ENCODE measurements at regions not wholly inside any gene's neighbourhood (a gene's known extent, or its start where the extent isn't known, plus 50 kb on each side); places are given as distances from the start of the nearest gene placed in this dataset.

- no peaks in the 10 kb centered on the region for H3K4me1 ChIP-seq (ENCODE audit: control insufficient read depth, insufficient read depth, low read length)
- DNase-seq (ENCODE audit: low read depth, low spot score) (no peak), ATAC-seq (no peak)
- intact Hi-C loops (cut with micrococcal nuclease; ENCODE audit: unreplicated experiment) = no loop called here
- no peaks in the 10 kb centered on the region for H3K36me3 ChIP-seq (ENCODE audit: control insufficient read depth, insufficient read depth, low read length)
- in situ Hi-C loops (cut with HindIII; ENCODE audit: low pct_unique_long_range_greater_than_20kb, low sequenced_read_pairs) = no loop called here
- H3K27me3 ChIP-seq (ENCODE audit: control insufficient read depth, insufficient read depth, low read length) = no peaks in the 10 kb centered on the region
- TF ChIP-seq TCF7L2 (IDR thresholded peaks at IDR 0.05; ENCODE audit: low read depth, low read length) (no peak), POLR2AphosphoS5 (IDR thresholded peaks at IDR 0.05; ENCODE audit: low read depth, low read length) (no peak), SIN3A (IDR thresholded peaks at IDR 0.05; ENCODE audit: borderline replicate concordance, insufficient read depth, low read depth, low read length) (no peak)
- TF ChIP-seq, protein P1, sequence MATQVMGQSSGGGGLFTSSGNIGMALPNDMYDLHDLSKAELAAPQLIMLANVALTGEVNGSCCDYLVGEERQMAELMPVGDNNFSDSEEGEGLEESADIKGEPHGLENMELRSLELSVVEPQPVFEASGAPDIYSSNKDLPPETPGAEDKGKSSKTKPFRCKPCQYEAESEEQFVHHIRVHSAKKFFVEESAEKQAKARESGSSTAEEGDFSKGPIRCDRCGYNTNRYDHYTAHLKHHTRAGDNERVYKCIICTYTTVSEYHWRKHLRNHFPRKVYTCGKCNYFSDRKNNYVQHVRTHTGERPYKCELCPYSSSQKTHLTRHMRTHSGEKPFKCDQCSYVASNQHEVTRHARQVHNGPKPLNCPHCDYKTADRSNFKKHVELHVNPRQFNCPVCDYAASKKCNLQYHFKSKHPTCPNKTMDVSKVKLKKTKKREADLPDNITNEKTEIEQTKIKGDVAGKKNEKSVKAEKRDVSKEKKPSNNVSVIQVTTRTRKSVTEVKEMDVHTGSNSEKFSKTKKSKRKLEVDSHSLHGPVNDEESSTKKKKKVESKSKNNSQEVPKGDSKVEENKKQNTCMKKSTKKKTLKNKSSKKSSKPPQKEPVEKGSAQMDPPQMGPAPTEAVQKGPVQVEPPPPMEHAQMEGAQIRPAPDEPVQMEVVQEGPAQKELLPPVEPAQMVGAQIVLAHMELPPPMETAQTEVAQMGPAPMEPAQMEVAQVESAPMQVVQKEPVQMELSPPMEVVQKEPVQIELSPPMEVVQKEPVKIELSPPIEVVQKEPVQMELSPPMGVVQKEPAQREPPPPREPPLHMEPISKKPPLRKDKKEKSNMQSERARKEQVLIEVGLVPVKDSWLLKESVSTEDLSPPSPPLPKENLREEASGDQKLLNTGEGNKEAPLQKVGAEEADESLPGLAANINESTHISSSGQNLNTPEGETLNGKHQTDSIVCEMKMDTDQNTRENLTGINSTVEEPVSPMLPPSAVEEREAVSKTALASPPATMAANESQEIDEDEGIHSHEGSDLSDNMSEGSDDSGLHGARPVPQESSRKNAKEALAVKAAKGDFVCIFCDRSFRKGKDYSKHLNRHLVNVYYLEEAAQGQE (IDR thresholded peaks at IDR 0.05; ENCODE audit: insufficient read depth in 1 of 2, low read depth in 2 of 2, low read length in 1 of 2) = no peak
- TF ChIP-seq, protein P2, sequence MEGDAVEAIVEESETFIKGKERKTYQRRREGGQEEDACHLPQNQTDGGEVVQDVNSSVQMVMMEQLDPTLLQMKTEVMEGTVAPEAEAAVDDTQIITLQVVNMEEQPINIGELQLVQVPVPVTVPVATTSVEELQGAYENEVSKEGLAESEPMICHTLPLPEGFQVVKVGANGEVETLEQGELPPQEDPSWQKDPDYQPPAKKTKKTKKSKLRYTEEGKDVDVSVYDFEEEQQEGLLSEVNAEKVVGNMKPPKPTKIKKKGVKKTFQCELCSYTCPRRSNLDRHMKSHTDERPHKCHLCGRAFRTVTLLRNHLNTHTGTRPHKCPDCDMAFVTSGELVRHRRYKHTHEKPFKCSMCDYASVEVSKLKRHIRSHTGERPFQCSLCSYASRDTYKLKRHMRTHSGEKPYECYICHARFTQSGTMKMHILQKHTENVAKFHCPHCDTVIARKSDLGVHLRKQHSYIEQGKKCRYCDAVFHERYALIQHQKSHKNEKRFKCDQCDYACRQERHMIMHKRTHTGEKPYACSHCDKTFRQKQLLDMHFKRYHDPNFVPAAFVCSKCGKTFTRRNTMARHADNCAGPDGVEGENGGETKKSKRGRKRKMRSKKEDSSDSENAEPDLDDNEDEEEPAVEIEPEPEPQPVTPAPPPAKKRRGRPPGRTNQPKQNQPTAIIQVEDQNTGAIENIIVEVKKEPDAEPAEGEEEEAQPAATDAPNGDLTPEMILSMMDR (IDR thresholded peaks at IDR 0.05) = no peak
- no TSS peak for BruUV-seq (replicated peaks)
- no peak overlapping the region for H3K4me3 ChIP-seq (ENCODE audit: low read depth in 2 of 2, low read length in 2 of 2)
- H3K27ac ChIP-seq (ENCODE audit: low read length) = no peak overlapping the region
- CTCF ChIA-PET = no interaction called here
- POLR2A ChIA-PET = no interaction called here
- no peaks in the 10 kb centered on the region for H3K9me3 ChIP-seq (ENCODE audit: control insufficient read depth, insufficient read depth, low read depth, low read length)
These were observed 654.2 kb downstream of the NTRK3 start for GRCh38 chr15:87602371-87602770.

DNA sequence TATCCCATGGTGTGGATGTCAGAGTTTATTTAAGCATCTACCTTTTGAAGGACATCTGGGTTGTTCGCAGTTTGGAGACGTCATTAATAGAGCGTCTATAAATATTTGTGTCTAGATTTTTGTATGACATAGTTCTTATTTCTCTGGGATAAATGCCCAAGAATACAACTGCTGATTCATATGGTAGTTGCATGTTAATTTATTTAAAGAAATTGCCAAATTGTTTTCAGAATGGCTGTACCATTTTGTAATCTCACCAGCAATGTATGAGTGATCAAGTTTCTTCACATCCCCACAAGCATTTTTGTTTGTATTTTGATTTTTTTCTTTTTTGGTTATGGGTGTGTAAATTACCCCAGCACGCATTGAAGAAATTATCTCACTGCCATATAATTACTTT, 656.9 kb downstream of the NTRK3 start:
- CTCF ChIA-PET = no interaction called here
- H3K4me1 ChIP-seq (ENCODE audit: control insufficient read depth, insufficient read depth, low read length) = no peaks in the 10 kb centered on the region
- ATAC-seq (no peak), DNase-seq (ENCODE audit: low read depth, low spot score) (no peak)
- in situ Hi-C loops (cut with HindIII; ENCODE audit: low pct_unique_long_range_greater_than_20kb, low sequenced_read_pairs) (no loop called here), intact Hi-C loops (cut with micrococcal nuclease; ENCODE audit: unreplicated experiment) (no loop called here)
- no peaks in the 10 kb centered on the region for H3K9me3 ChIP-seq (ENCODE audit: control insufficient read depth, insufficient read depth, low read depth, low read length)
- POLR2A ChIA-PET = no interaction called here
- H3K27me3 ChIP-seq (ENCODE audit: control insufficient read depth, insufficient read depth, low read length) = no peaks in the 10 kb centered on the region
- no TSS peak for BruUV-seq (replicated peaks)
- H3K4me3 ChIP-seq (ENCODE audit: low read depth in 2 of 2, low read length in 2 of 2) = no peak overlapping the region
- TF ChIP-seq POLR2AphosphoS5 (IDR thresholded peaks at IDR 0.05; ENCODE audit: low read depth, low read length) (no peak), TCF7L2 (IDR thresholded peaks at IDR 0.05; ENCODE audit: low read depth, low read length) (no peak), SIN3A (IDR thresholded peaks at IDR 0.05; ENCODE audit: borderline replicate concordance, insufficient read depth, low read depth, low read length) (no peak)
- TF ChIP-seq, protein P2 (IDR thresholded peaks at IDR 0.05) = no peak
- TF ChIP-seq, protein P1 (IDR thresholded peaks at IDR 0.05; ENCODE audit: insufficient read depth in 1 of 2, low read depth in 2 of 2, low read length in 1 of 2) = no peak
- H3K36me3 ChIP-seq (ENCODE audit: control insufficient read depth, insufficient read depth, low read length) = no peaks in the 10 kb centered on the region
- no peak overlapping the region for H3K27ac ChIP-seq (ENCODE audit: low read length)
